Endothelial cell of umbilical vein (primary cell): ENCODE measurements at regions not wholly inside any gene's neighbourhood (a gene's known extent, or its start where the extent isn't known, plus 50 kb on each side); places are given as distances from the start of the nearest gene placed in this dataset.

ENCODE experiments used
- BruUV-seq: library from RNA; stranded (reverse); fragments of 400-500 nt; replicated peaks from 2 replicates; lab custom pipeline; 2021; lab: Mats Ljungman, UMichigan
- CTCF ChIA-PET: fragments of 300-600, 350-600 bp; sonication (Branson Sonifier 250); formaldehyde crosslinking; loops from one replicate; lab custom pipeline; 2021; ENCODE audit warnings: antibody characterized with exemption, inconsistent platforms; lab: Charles Lee
- POLR2A ChIA-PET: fragments of 300-600, 350-600 bp; sonication (Branson Sonifier 250); formaldehyde crosslinking; loops from one replicate; lab custom pipeline; 2021; ENCODE audit warnings: antibody characterized with exemption, inconsistent platforms; lab: Charles Lee
- DNase-seq: peaks from one replicate; pipeline ENCODE4 v3.0.0-alpha.2; 2011; ENCODE audit warnings: low read depth, low spot score
- FAIRE-seq: peaks from 2 replicates; lab custom pipeline; 2011; peaks lifted over from hg19 to GRCh38; lab: Jason Lieb, UNC
- H2AFZ ChIP-seq: 2 replicates; pipeline ENCODE4 v1.6.0; 2012; ENCODE audit warnings: low read depth, low read length, control low read depth, inconsistent platforms
- H3K27ac ChIP-seq: 2 replicates; pipeline ENCODE4 v1.5.1; 2011; ENCODE audit warnings: low read depth, mild to moderate bottlenecking, control low read depth, low read length, moderate library complexity; ENCODE audit not compliant: insufficient read depth
- H3K27me3 ChIP-seq, 2 experiments: 2 replicates each; pipeline versions ENCODE4 v1.6.0 to v1.6.1; 2011; ENCODE audit warnings: low read length in 2 of 2, mixed read lengths in 1 of 2; ENCODE audit not compliant: control insufficient read depth in 2 of 2, insufficient read depth in 2 of 2
- H3K36me3 ChIP-seq, 2 experiments: 2 replicates in 1 of 2; 3 replicates in 1 of 2; pipeline ENCODE4 v1.5.1; 2011; ENCODE audit warnings: low read length in 2 of 2, mild to moderate bottlenecking in 1 of 2, moderate library complexity in 1 of 2; ENCODE audit not compliant: control insufficient read depth in 2 of 2, insufficient read depth in 2 of 2; ENCODE audit errors: extremely low read depth in 1 of 2
- H3K4me1 ChIP-seq: 3 replicates; pipeline ENCODE4 v1.5.1; 2011; ENCODE audit warnings: mild to moderate bottlenecking, low read length; ENCODE audit not compliant: control insufficient read depth, insufficient read depth; ENCODE audit errors: extremely low read depth
- H3K4me2 ChIP-seq: 2 replicates; pipeline ENCODE4 v1.6.1; 2011; ENCODE audit warnings: low read length, control low read depth, mixed read lengths; ENCODE audit not compliant: insufficient read depth
- H3K4me3 ChIP-seq, 3 experiments: fragments of 200-600 bp in 1 of 3; sonication (generic), shearing (Covaris generic) in 1 of 3; replicated peaks in 1 of 3; 2 replicates each; pipeline ENCODE4 v1.5.1; 2011 to 2016; ENCODE audit warnings: control low read depth in 3 of 3, low read length in 3 of 3, mild to moderate bottlenecking in 2 of 3, inconsistent platforms in 1 of 3, low read depth in 1 of 3, moderate library complexity in 1 of 3; ENCODE audit not compliant: insufficient read depth in 1 of 3
- H3K79me2 ChIP-seq: 2 replicates; pipeline ENCODE4 v1.6.0; 2012; ENCODE audit warnings: low read length, inconsistent platforms; ENCODE audit not compliant: control insufficient read depth, insufficient read depth
- H3K9ac ChIP-seq: replicated peaks from 2 replicates; pipeline ENCODE3; 2011; ENCODE audit warnings: low read length, control low read depth; ENCODE audit not compliant: insufficient read depth; ENCODE audit errors: extremely low read depth
- H3K9me1 ChIP-seq: replicated peaks from 3 replicates; pipeline ENCODE4 v1.6.0; 2011; ENCODE audit warnings: mild to moderate bottlenecking, low read length; ENCODE audit not compliant: control insufficient read depth, insufficient read depth; ENCODE audit errors: extremely low read depth
- H3K9me3 ChIP-seq: replicated peaks from 2 replicates; pipeline ENCODE4 v1.5.1; 2012; ENCODE audit warnings: low read length, inconsistent platforms; ENCODE audit not compliant: control insufficient read depth, insufficient read depth
- H4K20me1 ChIP-seq: replicated peaks from 2 replicates; pipeline ENCODE3; 2011; ENCODE audit warnings: mild to moderate bottlenecking, low read length; ENCODE audit not compliant: control insufficient read depth, insufficient read depth; ENCODE audit errors: extremely low read depth
- CTCF ChIP-seq, 2 donors: IDR thresholded peaks; 1 replicate in 1 of 2; 2 replicates in 1 of 2; pipeline ENCODE4 v1.5.1; 2011; ENCODE audit warnings: low read length in 2 of 2, mild to moderate bottlenecking in 2 of 2, moderate library complexity in 2 of 2, control low read depth in 1 of 2, inconsistent platforms in 1 of 2, low read depth in 1 of 2; ENCODE audit not compliant: insufficient read depth in 1 of 2; ENCODE audit errors: extremely low read depth in 1 of 2
- EZH2 ChIP-seq: IDR thresholded peaks from 2 replicates; pipeline ENCODE4 v1.6.1; 2012; ENCODE audit warnings: borderline replicate concordance, low read depth, mild to moderate bottlenecking, moderate library complexity, low read length, inconsistent platforms; ENCODE audit not compliant: severe bottlenecking
- FOS ChIP-seq: IDR thresholded peaks from 2 replicates; pipeline ENCODE4 v1.6.1; 2011; ENCODE audit warnings: mild to moderate bottlenecking, low read length, moderate library complexity, borderline replicate concordance; ENCODE audit not compliant: insufficient read depth
- GATA2 ChIP-seq: IDR thresholded peaks from 2 replicates; pipeline ENCODE4 v1.7.0; 2011; ENCODE audit warnings: low read depth, mild to moderate bottlenecking, moderate library complexity, mixed read lengths, low read length; ENCODE audit not compliant: insufficient read length, insufficient read depth
- JUN ChIP-seq: IDR thresholded peaks from 2 replicates; pipeline ENCODE4 v1.6.1; 2011; ENCODE audit warnings: borderline replicate concordance, low read depth; ENCODE audit not compliant: insufficient read length, insufficient read depth
- MAX ChIP-seq: IDR thresholded peaks from 2 replicates; pipeline ENCODE4 v1.6.1; 2011; ENCODE audit not compliant: insufficient read depth, insufficient read length
- MYC ChIP-seq: IDR thresholded peaks from one replicate; pipeline ENCODE4 v1.6.1; 2011; ENCODE audit warnings: mild to moderate bottlenecking, low read depth, low read length
- POLR2A ChIP-seq: IDR thresholded peaks from 2 replicates; pipeline ENCODE4 v1.6.1; 2012; ENCODE audit warnings: low read depth, mild to moderate bottlenecking, control low read depth, low read length
- POLR2AphosphoS5 ChIP-seq: IDR thresholded peaks from 2 replicates; pipeline ENCODE4 v1.6.1; 2012; ENCODE audit warnings: low read depth, mild to moderate bottlenecking, control low read depth, low read length, moderate library complexity; ENCODE audit not compliant: insufficient read depth
- dilution Hi-C: fragments of 300-500 bp; cut with MboI; formaldehyde crosslinking; loops from one replicate; pipeline ENCODE4 v1.15.0; 2019; ENCODE audit warnings: low sequenced_read_pairs; ENCODE audit not compliant: extremely low pct_ligation_motif_present
- intact Hi-C: fragments of 100-400 bp; cut with micrococcal nuclease; formaldehyde crosslinking; loops from one replicate; pipeline ENCODE4 v1.10.0; 2022

GRCh38 chr7:50937727-50938126, 155.0 kb upstream of the GRB10 start:
- Histone ChIP-seq H3K4me3 (no peak overlapping the region), H3K27me3 (peaks cover 0 to 2% of the 10 kb centered on the region in 2 experiments), H3K27ac (no peak overlapping the region), H3K36me3 (no peaks in the 10 kb centered on the region), H3K79me2 (no peaks in the 10 kb centered on the region), H3K4me1 (no peaks in the 10 kb centered on the region), H2AFZ (no peak overlapping the region), H3K9me1 (no peaks in the 10 kb centered on the region), H3K9me3 (no peaks in the 10 kb centered on the region), H3K4me2 (no peak overlapping the region), H4K20me1 (no peaks in the 10 kb centered on the region), H3K9ac (no peak overlapping the region)
- DNase-seq (no peak), FAIRE-seq (no peak)
- ChIA-PET CTCF (interaction anchor here (1.1 kb wide), 2 partner anchors 53 to 202 kb away, joined by 3 to 4 read pairs; no protein-coding TSS in a partner anchor), POLR2A (no interaction called here)
- no TSS peak for BruUV-seq
- dilution Hi-C loops (no loop called here), intact Hi-C loops (no loop called here)
- TF ChIP-seq POLR2A = no peak
- TF ChIP-seq GATA2 = no peak
- no peak for TF ChIP-seq EZH2
- no peak for TF ChIP-seq JUN
- TF ChIP-seq POLR2AphosphoS5 = no peak
- no peak for TF ChIP-seq CTCF (IDR thresholded peaks at IDR 0.05; ENCODE audit: extremely low read depth in 1 of 2, insufficient read depth in 1 of 2, low read depth in 1 of 2, low read length in 2 of 2)

- Histone ChIP-seq H3K9me3 (no peaks in the 10 kb centered on the region), H3K27me3 (no peaks in the 10 kb centered on the region), H3K9ac (no peak overlapping the region), H3K4me1 (no peaks in the 10 kb centered on the region), H3K27ac (no peak overlapping the region), H3K4me3 (no peak overlapping the region), H4K20me1 (no peaks in the 10 kb centered on the region), H3K4me2 (no peak overlapping the region), H3K36me3 (no peaks in the 10 kb centered on the region), H3K79me2 (no peaks in the 10 kb centered on the region), H3K9me1 (no peaks in the 10 kb centered on the region), H2AFZ (no peak overlapping the region)
- DNase-seq (no peak), FAIRE-seq (no peak)
- no TSS peak for BruUV-seq
- POLR2A ChIA-PET = no interaction called here
- CTCF ChIA-PET = no interaction called here
- dilution Hi-C loops (no loop called here), intact Hi-C loops (no loop called here)
- TF ChIP-seq POLR2AphosphoS5 = no peak
- TF ChIP-seq POLR2A = no peak
- TF ChIP-seq CTCF (IDR thresholded peaks at IDR 0.05; ENCODE audit: extremely low read depth in 1 of 2, insufficient read depth in 1 of 2, low read depth in 1 of 2, low read length in 2 of 2) = no peak
- no peak for TF ChIP-seq FOS
- TF ChIP-seq EZH2 = no peak
- TF ChIP-seq MAX = no peak
- TF ChIP-seq MYC = no peak
- no peak for TF ChIP-seq JUN
- TF ChIP-seq GATA2 = no peak
These were observed 143.4 kb upstream of the GRB10 start for GRCh38 chr7:50926049-50926448.
